Upper lobe of left lung (tissue), 6 donors: ENCODE measurements at regions not wholly inside any gene's neighbourhood (a gene's known extent, or its start where the extent isn't known, plus 50 kb on each side); places are given as distances from the start of the nearest gene placed in this dataset.

Experiments used
- ATAC-seq, 2 donors: fragments of 200-7000 bp; cut with Tn5 transposase; one replicate each; pipeline ENCODE4 v1.9.1; 2022; ENCODE audit warnings: mild to moderate bottlenecking in 2 of 2, moderate library complexity in 2 of 2; ENCODE audit not compliant: low FRiP score in 2 of 2
- DNase-seq, 2 donors: peaks; one replicate each; pipeline ENCODE4 v3.0.0-alpha.2; 2019 to 2020
- H3K27ac ChIP-seq, 4 donors: fragments of 200-600 bp; sonication (generic); one replicate each; pipeline ENCODE4 v1.5.1; 2016 to 2019
- H3K27me3 ChIP-seq, 4 donors: fragments of 200-600 bp; sonication (generic); one replicate each; pipeline ENCODE4 v1.5.1; 2017 to 2019
- H3K36me3 ChIP-seq, 4 donors: fragments of 200-600 bp; sonication (generic); one replicate each; pipeline ENCODE4 v1.5.1; 2016 to 2019
- H3K4me1 ChIP-seq, 4 donors: fragments of 200-600 bp; sonication (generic); one replicate each; pipeline ENCODE4 v1.5.1; 2018 to 2019
- H3K4me3 ChIP-seq, 4 donors: fragments of 200-600 bp; sonication (generic); one replicate each; pipeline ENCODE4 v1.5.1; 2017 to 2019; ENCODE audit warnings: mild to moderate bottlenecking in 2 of 4, moderate library complexity in 1 of 4
- H3K9me3 ChIP-seq, 4 donors: fragments of 200-600 bp; sonication (generic); one replicate each; pipeline ENCODE4 v1.5.1; 2018 to 2019
- EP300 ChIP-seq, 4 donors: sonication (generic); formaldehyde crosslinking; IDR thresholded peaks; one replicate each; pipeline ENCODE4 v1.5.1; 2017; ENCODE audit warnings: antibody characterized with exemption in 4 of 4, control low read depth in 2 of 4
- POLR2A ChIP-seq, 4 donors: fragments of 450-650 bp; IDR thresholded peaks; one replicate each; pipeline ENCODE4 v1.5.1; 2016 to 2017; ENCODE audit warnings: antibody characterized with exemption in 4 of 4, mild to moderate bottlenecking in 2 of 4
- POLR2AphosphoS5 ChIP-seq, 2 donors: sonication (generic); formaldehyde crosslinking; IDR thresholded peaks; one replicate each; pipeline ENCODE4 v1.5.1; 2017; ENCODE audit warnings: antibody characterized with exemption in 2 of 2
- WGBS, 2 donors: methylation state at CpG; one replicate each; pipeline ENCODE4 v1.1.5; 2017 to 2018; 5-methylcytosine and 5-hydroxymethylcytosine counted together
- TF ChIP-seq, protein P1 (sequence below), 6 experiments: fragments of 450-650 bp in 4 of 6; fragments of 200-600 bp in 2 of 6; sonication (generic) in 2 of 6; IDR thresholded peaks; one replicate each; pipeline ENCODE4 v1.5.1; 2016 to 2019; ENCODE audit warnings: antibody characterized with exemption in 6 of 6
- donor health status: DM: no; HTN: no; CAD: no; lungs with moderate emphysema.
- donor health status: DM: no; HTN: yes; CAD: no; lungs with severe emphysema.

- no peak for DNase-seq
- 73 to 74% methylated on average over 7 of the region's 7 CpGs for WGBS, 2 donors
- no peaks in the 10 kb centered on the region for H3K36me3 ChIP-seq
- no peaks in the 10 kb centered on the region for H3K27me3 ChIP-seq
- H3K9me3 ChIP-seq, result no peaks in the 10 kb centered on the region
- TF ChIP-seq POLR2A (IDR thresholded peaks at IDR 0.05) (no peak), POLR2AphosphoS5 (IDR thresholded peaks at IDR 0.05) (no peak), EP300 (IDR thresholded peaks at IDR 0.05) (no peak)
- TF ChIP-seq, protein P1, sequence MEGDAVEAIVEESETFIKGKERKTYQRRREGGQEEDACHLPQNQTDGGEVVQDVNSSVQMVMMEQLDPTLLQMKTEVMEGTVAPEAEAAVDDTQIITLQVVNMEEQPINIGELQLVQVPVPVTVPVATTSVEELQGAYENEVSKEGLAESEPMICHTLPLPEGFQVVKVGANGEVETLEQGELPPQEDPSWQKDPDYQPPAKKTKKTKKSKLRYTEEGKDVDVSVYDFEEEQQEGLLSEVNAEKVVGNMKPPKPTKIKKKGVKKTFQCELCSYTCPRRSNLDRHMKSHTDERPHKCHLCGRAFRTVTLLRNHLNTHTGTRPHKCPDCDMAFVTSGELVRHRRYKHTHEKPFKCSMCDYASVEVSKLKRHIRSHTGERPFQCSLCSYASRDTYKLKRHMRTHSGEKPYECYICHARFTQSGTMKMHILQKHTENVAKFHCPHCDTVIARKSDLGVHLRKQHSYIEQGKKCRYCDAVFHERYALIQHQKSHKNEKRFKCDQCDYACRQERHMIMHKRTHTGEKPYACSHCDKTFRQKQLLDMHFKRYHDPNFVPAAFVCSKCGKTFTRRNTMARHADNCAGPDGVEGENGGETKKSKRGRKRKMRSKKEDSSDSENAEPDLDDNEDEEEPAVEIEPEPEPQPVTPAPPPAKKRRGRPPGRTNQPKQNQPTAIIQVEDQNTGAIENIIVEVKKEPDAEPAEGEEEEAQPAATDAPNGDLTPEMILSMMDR (IDR thresholded peaks at IDR 0.05), result no peak
- no peaks in the 10 kb centered on the region for H3K4me1 ChIP-seq
- ATAC-seq, result no peak
- no peak overlapping the region for H3K27ac ChIP-seq
- H3K4me3 ChIP-seq, result no peak overlapping the region
These were observed 485.1 kb downstream of the SEMA3D start for GRCh38 chr7:84701524-84702306.

DNA sequence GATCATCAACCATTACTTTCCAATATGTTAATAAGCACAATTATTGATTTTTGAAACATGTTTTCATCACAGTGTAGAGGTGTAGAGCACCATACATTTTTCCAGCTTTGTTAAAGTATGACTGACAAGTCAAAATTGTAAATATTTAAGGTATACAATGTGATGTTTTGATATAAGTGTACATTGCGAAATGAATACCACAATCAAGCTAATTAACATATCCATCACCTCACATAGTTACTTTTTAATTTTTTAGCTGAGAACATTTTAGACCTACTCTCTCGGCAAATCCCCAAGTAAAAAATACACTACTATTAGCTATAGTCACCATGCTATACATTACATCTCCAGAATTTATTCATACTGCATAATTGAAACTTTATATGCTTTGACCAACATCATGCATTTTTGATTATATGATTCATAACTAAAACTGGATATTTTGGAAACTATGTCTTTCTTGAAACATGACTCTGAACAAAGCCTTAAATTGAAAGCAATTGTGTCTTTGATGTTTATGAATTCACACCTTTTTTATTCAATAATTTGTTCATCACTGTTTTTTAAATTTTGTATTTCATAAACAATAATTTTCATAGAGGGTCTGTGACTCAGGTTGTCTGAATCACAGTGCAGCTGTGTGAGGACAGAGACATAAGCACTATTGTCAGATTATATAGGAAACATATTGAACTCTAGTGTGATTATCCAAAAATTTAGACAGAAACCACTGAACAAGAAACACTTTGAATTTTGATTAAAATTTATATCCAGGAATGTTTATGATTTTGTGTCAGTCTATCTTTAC lies 486.1 kb downstream of the SEMA3D start:
- DNase-seq, result no peak
- H3K27me3 ChIP-seq, result no peaks in the 10 kb centered on the region
- H3K27ac ChIP-seq, result no peak overlapping the region
- H3K4me1 ChIP-seq, result no peaks in the 10 kb centered on the region
- H3K36me3 ChIP-seq, result no peaks in the 10 kb centered on the region
- H3K9me3 ChIP-seq, result no peaks in the 10 kb centered on the region
- TF ChIP-seq POLR2A (IDR thresholded peaks at IDR 0.05), result no peak
- no peak for TF ChIP-seq POLR2AphosphoS5 (IDR thresholded peaks at IDR 0.05)
- TF ChIP-seq, protein P1 (IDR thresholded peaks at IDR 0.05), result no peak
- no peak for TF ChIP-seq EP300 (IDR thresholded peaks at IDR 0.05)
- H3K4me3 ChIP-seq, result no peak overlapping the region
- WGBS, 2 donors, result 93% methylated on average over 2 of the region's 2 CpGs
- no peak for ATAC-seq

DNA sequence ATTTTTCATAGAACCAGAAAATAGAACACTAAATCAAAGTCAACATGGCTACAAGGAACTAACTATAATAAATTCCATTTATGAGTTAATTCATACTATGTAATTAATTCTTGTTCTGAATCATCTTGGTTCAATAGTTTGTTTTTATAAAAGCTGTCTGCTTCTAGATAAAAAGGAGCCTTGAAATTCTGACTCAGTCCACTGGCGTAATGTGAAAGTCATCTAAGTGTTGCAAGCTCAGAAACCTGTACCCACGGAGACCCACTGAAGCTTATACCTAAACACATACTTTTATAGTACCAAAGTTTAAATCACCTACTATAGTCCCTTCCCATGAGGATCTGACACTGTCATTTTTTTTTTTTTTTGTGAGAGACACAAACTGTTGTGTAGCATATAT lies 489.4 kb downstream of the SEMA3D start:
- H3K4me1 ChIP-seq, result no peaks in the 10 kb centered on the region
- no peaks in the 10 kb centered on the region for H3K27me3 ChIP-seq
- no peaks in the 10 kb centered on the region for H3K36me3 ChIP-seq
- TF ChIP-seq POLR2AphosphoS5 (IDR thresholded peaks at IDR 0.05) (no peak), EP300 (IDR thresholded peaks at IDR 0.05) (no peak), POLR2A (IDR thresholded peaks at IDR 0.05) (no peak)
- TF ChIP-seq, protein P1 (IDR thresholded peaks at IDR 0.05), result no peak
- no peaks in the 10 kb centered on the region for H3K9me3 ChIP-seq
- no peak overlapping the region for H3K4me3 ChIP-seq
- DNase-seq, result no peak
- ATAC-seq, result no peak
- 84 to 88% methylated on average over 2 of the region's 2 CpGs for WGBS, 2 donors
- no peak overlapping the region for H3K27ac ChIP-seq

GRCh38 chr7:84693483-84693882 lies 493.4 kb downstream of the SEMA3D start:
- DNase-seq (no peak), ATAC-seq (no peak)
- no peaks in the 10 kb centered on the region for H3K27me3 ChIP-seq
- no peak overlapping the region for H3K27ac ChIP-seq
- TF ChIP-seq, protein P1 (IDR thresholded peaks at IDR 0.05), result no peak
- TF ChIP-seq POLR2A (IDR thresholded peaks at IDR 0.05) (no peak), POLR2AphosphoS5 (IDR thresholded peaks at IDR 0.05) (no peak), EP300 (IDR thresholded peaks at IDR 0.05) (no peak)
- H3K36me3 ChIP-seq, result no peaks in the 10 kb centered on the region
- H3K9me3 ChIP-seq, result no peaks in the 10 kb centered on the region
- no peak overlapping the region for H3K4me3 ChIP-seq
- WGBS, 2 donors, result 82 to 98% methylated on average over 1 of the region's 1 CpG
- H3K4me1 ChIP-seq, result no peaks in the 10 kb centered on the region
